C4-2B (cell line): ENCODE measurements at regions not wholly inside any gene's neighbourhood (a gene's known extent, or its start where the extent isn't known, plus 50 kb on each side); places are given as distances from the start of the nearest gene placed in this dataset.

Experiments used
- H3K27ac ChIP-seq: fragments of 450-650 bp; 2 replicates; pipeline ENCODE4 v1.5.1; 2017
- ZFX ChIP-seq: fragments of 450-650 bp; IDR thresholded peaks from 2 replicates; pipeline ENCODE4 v1.6.1; 2017
- TF ChIP-seq, protein P1 (sequence below): fragments of 450-650 bp; conservative IDR thresholded peaks from 2 replicates; pipeline ENCODE4 v1.5.1; 2017; ENCODE audit warnings: mild to moderate bottlenecking

DNA sequence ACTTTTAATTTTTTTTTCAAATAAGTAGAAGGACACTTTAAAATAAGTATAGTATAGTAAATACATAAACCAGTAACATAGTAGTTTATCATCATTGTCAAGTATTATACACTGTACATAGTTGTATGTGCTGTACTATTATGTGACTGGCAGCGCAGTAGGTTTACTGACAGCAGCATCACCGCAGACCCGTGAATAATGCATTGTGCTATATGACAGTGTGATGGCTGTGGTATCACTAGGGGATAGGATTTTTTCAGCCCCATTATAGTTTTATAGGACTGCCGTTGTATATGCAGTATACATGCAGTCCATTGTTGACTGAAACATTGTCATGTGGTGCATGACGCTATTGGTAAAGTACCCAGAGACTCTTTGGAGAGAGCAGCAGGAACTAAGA is 306.5 kb downstream of the SQOR start:
- no peak overlapping the region for H3K27ac ChIP-seq
- TF ChIP-seq ZFX: no peak
- TF ChIP-seq, protein P1, sequence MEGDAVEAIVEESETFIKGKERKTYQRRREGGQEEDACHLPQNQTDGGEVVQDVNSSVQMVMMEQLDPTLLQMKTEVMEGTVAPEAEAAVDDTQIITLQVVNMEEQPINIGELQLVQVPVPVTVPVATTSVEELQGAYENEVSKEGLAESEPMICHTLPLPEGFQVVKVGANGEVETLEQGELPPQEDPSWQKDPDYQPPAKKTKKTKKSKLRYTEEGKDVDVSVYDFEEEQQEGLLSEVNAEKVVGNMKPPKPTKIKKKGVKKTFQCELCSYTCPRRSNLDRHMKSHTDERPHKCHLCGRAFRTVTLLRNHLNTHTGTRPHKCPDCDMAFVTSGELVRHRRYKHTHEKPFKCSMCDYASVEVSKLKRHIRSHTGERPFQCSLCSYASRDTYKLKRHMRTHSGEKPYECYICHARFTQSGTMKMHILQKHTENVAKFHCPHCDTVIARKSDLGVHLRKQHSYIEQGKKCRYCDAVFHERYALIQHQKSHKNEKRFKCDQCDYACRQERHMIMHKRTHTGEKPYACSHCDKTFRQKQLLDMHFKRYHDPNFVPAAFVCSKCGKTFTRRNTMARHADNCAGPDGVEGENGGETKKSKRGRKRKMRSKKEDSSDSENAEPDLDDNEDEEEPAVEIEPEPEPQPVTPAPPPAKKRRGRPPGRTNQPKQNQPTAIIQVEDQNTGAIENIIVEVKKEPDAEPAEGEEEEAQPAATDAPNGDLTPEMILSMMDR: no peak

DNA sequence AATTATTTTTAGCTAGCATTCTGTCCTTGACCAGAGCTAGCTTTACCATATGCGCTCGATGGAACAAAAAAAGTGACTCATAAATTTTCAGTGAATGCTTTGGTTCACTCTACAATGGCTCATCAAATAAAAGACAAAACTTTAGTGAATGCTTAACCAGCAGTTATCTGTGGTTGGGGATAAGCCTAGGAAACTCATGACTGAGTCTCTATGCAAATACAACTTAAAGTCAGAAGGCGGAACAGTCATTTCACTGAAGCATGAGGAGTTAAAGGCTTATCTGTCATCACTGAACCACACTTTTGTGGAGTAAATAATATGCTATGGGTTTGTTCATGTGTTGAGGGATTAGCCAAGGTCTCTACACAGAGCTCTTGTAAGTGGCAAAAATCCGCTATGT is 308.4 kb downstream of the SQOR start:
- H3K27ac ChIP-seq: no peak overlapping the region
- TF ChIP-seq ZFX: no peak
- TF ChIP-seq, protein P1: no peak

DNA sequence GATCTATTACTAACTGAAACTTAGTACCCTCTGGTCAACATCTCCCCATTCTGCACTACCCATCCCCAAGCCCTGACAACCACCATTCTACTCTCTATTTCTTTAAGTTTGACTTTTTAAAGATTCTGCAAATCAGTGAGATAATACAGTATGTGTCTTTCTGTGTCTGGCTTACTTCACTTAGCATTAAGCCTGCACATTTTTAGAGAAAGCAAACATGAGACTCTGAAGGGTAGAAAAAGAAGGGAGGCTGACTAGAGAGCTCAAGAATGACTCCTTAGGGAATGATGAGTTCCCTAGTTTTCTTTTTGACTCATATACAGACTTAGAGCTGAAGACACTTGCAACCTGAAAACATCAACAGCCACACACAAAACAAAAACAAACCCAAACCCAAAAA is 311.3 kb downstream of the SQOR start:
- TF ChIP-seq, protein P1: no peak
- TF ChIP-seq ZFX: no peak
- H3K27ac ChIP-seq: no peak overlapping the region

DNA sequence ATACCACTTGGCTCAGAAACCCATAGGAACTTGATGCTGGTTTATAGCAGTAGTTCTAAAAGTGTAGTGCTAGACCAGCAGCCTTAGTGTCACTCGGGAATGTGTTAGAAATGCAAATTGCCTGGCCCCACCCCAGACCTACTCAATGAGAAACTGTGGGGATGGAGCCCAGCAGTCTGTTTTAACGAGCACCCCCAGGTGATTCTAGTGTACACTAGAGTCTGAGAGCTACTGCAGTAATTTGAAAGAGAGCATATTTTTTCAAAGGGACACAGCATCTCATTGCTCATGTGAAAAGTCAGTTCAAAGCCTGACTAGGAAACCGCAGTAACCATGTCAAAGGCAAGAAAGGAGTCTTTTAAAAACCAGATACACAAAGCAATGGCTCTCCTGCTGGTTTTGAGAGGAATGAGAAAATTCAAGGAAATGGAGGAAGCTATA is 313.4 kb downstream of the SQOR start:
- no peak for TF ChIP-seq ZFX
- TF ChIP-seq, protein P1: no peak
- no peak overlapping the region for H3K27ac ChIP-seq

DNA sequence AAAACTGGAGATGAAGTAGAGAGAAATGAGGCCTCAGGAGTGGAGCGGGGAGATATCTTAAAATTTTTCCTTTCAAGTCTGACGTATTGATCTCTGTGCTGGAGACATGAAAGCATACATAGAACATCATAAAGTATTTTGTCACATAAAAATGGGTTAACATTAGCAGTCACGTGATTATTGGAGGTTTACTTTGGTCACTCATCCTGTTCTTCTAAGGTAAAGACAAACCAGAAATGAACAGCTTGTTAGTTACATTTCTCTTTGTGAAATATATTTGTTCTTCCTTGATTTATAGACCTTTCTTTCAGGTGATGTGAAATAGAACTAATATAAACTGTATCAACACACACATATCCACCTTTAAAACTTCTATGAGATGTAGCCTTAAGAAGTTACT is 324.1 kb downstream of the SQOR start:
- no peak overlapping the region for H3K27ac ChIP-seq
- TF ChIP-seq, protein P1: no peak
- no peak for TF ChIP-seq ZFX

DNA sequence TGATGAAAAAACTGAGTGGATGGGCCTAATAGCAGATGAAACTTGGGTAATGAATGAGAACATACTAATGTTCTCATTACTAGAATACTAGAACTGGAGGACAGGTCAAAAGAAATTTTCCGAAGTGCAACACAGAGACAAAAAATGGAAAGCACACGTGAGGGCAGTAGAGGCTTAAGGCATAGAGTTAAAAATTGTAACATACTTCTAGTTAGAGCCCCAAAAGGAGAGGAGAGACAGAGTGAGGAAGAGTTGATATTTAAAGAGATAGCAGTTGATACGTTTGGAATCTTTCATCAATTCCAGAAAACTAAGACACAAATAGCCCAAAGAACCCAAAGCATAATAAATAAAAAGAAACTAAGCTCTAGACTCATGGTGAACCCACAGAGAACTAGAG is 327.9 kb downstream of the SQOR start:
- no peak for TF ChIP-seq ZFX
- TF ChIP-seq, protein P1: no peak

DNA sequence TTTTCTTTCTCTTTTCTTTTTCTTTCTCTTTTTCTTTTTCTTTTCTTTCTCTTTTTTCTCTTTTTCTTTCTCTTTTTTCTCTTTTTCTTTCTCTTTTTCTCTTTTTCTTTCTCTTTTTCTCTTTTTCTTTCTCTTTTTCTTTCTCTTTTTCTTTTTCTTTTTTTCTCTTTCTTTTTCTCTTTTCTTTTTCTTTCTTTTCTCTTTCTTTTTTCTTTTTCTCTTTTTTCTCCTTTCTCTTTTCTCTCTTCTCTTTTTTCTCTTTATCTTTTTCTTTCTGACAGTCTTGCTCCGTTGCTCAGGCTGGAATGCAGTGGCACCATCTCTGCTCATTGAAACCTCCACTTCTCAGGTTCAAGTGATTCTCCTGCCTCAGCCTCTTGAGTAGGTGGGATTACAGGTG is 335.7 kb downstream of the SQOR start:
- H3K27ac ChIP-seq: no peak overlapping the region
- TF ChIP-seq, protein P1: no peak
- TF ChIP-seq ZFX: no peak

More for the DNA sequence above, 327.9 kb downstream of the SQOR start:
- H3K27ac ChIP-seq: no peak overlapping the region
